CMK (cell line): ENCODE measurements at regions not wholly inside any gene's neighbourhood (a gene's known extent, or its start where the extent isn't known, plus 50 kb on each side); places are given as distances from the start of the nearest gene placed in this dataset.
"Not testable (repeated sequence)": the region's sequence is repeated elsewhere in the genome, so short reads cannot be mapped to it uniquely, and the experiment has no call there.

Source experiments
- DNase-seq: peaks from one replicate; pipeline ENCODE4 v3.0.0-alpha.2; 2010; ENCODE audit warnings: low read depth

- DNase-seq, result not testable (repeated sequence)
Observed at GRCh38 chr4:30148828-30149227, 571.3 kb upstream of the PCDH7 start.

- not testable (repeated sequence) for DNase-seq
Observed at GRCh38 chr4:30149539-30149938, 570.6 kb upstream of the PCDH7 start.

- DNase-seq, result no peak
Observed at GRCh38 chr4:30153427-30153826, 566.7 kb upstream of the PCDH7 start.

- DNase-seq, result no peak
Observed at GRCh38 chr4:30160140-30160539, 560.0 kb upstream of the PCDH7 start.

- no peak for DNase-seq
Observed at GRCh38 chr4:30172416-30172815, 547.8 kb upstream of the PCDH7 start.

- no peak for DNase-seq
Observed at GRCh38 chr4:30181512-30181911, 538.7 kb upstream of the PCDH7 start.

- no peak for DNase-seq
Observed at GRCh38 chr4:30181918-30182317, 538.3 kb upstream of the PCDH7 start.

- DNase-seq, result no peak
Observed at GRCh38 chr4:30182786-30183185, 537.4 kb upstream of the PCDH7 start.

- no peak for DNase-seq
Observed at GRCh38 chr4:30191902-30192301, 528.3 kb upstream of the PCDH7 start.

GRCh38 chr4:30207389-30207788 is 512.8 kb upstream of the PCDH7 start:
- no peak for DNase-seq

GRCh38 chr4:30208731-30209435 is 511.3 kb upstream of the PCDH7 start:
- DNase-seq, result no peak

GRCh38 chr4:30215973-30216372 is 504.2 kb upstream of the PCDH7 start:
- DNase-seq, result not testable (repeated sequence)

- DNase-seq, result no peak
Observed at GRCh38 chr4:30245140-30245539, 475.0 kb upstream of the PCDH7 start.

GRCh38 chr4:30256116-30256832 is 463.9 kb upstream of the PCDH7 start:
- DNase-seq, result no peak

- DNase-seq, result no peak
Observed at GRCh38 chr4:30258949-30259348, 461.2 kb upstream of the PCDH7 start.

GRCh38 chr4:30262379-30262778 is 457.8 kb upstream of the PCDH7 start:
- DNase-seq, result no peak

GRCh38 chr4:30264465-30264864 is 455.7 kb upstream of the PCDH7 start:
- DNase-seq, result no peak

GRCh38 chr4:30265716-30266115 is 454.5 kb upstream of the PCDH7 start:
- no peak for DNase-seq

- DNase-seq, result no peak
Observed at GRCh38 chr4:30268370-30268769, 451.8 kb upstream of the PCDH7 start.

GRCh38 chr4:30269850-30270249 is 450.3 kb upstream of the PCDH7 start:
- no peak for DNase-seq

- no peak for DNase-seq
Observed at GRCh38 chr4:30281986-30282385, 438.2 kb upstream of the PCDH7 start.

- no peak for DNase-seq
Observed at GRCh38 chr4:30283336-30283735, 436.8 kb upstream of the PCDH7 start.

GRCh38 chr4:30294295-30294694 is 425.9 kb upstream of the PCDH7 start:
- no peak for DNase-seq

GRCh38 chr4:30295652-30296051 is 424.5 kb upstream of the PCDH7 start:
- no peak for DNase-seq
